T-cell (primary cell): ENCODE measurements at regions not wholly inside any gene's neighbourhood (a gene's known extent, or its start where the extent isn't known, plus 50 kb on each side); places are given as distances from the start of the nearest gene placed in this dataset.

Experiments
- ATAC-seq, 4 experiments: fragments of 200-7000 bp in 3 of 4; fragments of 150-1000 bp in 1 of 4; cut with Tn5 transposase; replicated peaks in 1 of 4; 1 replicate in 3 of 4; 2 replicates in 1 of 4; pipeline ENCODE4 v1.10.0; 2021; ENCODE audit warnings: moderate library complexity in 3 of 4, mild to moderate bottlenecking in 2 of 4, moderate number of reproducible peaks in 1 of 4
- CTCF ChIA-PET, 2 donors: fragments of 300-600 bp; sonication (Branson Sonifier 250); formaldehyde crosslinking; loops; one replicate each; lab custom pipeline; 2022; ENCODE audit warnings: antibody characterized with exemption in 2 of 2; lab: Charles Lee
- POLR2A ChIA-PET, 2 donors: fragments of 300-600 bp; sonication (Branson Sonifier 250); formaldehyde crosslinking; loops; one replicate each; lab custom pipeline; 2022; ENCODE audit warnings: antibody characterized with exemption in 2 of 2; lab: Charles Lee
- DNase-seq, 35 experiments: peaks; one replicate each; pipeline versions ENCODE4 v3.0.0 to v3.0.0-alpha.2; 2013 to 2023
- H3K27ac ChIP-seq: one replicate; pipeline ENCODE4 v1.5.1; 2013; ENCODE audit warnings: low read length
- H3K27me3 ChIP-seq, 2 experiments: replicated peaks in 1 of 2; 1 replicate in 1 of 2; 2 replicates in 1 of 2; pipeline versions ENCODE4 v1.6.1 to v1.7.0; 2013; ENCODE audit warnings: low read length in 1 of 2, mixed read lengths in 1 of 2; ENCODE audit not compliant: control insufficient read depth in 2 of 2, insufficient read depth in 2 of 2; ENCODE audit errors: extremely low read depth in 1 of 2
- H3K36me3 ChIP-seq, 2 donors: 1 replicate in 1 of 2; 2 replicates in 1 of 2; pipeline versions ENCODE4 v1.6.1 to v1.7.0; 2013; ENCODE audit warnings: low read length in 1 of 2; ENCODE audit not compliant: control insufficient read depth in 2 of 2, insufficient read depth in 1 of 2; ENCODE audit errors: extremely low read depth in 1 of 2
- H3K4me1 ChIP-seq, 2 experiments: 1 replicate in 1 of 2; 2 replicates in 1 of 2; pipeline versions ENCODE4 v1.6.1 to v1.7.0; 2013; ENCODE audit warnings: low read length in 2 of 2, mixed read lengths in 1 of 2; ENCODE audit not compliant: insufficient read depth in 2 of 2, control insufficient read depth in 1 of 2; ENCODE audit errors: extremely low read depth in 1 of 2
- H3K4me3 ChIP-seq, 2 donors: 1 replicate in 1 of 2; 2 replicates in 1 of 2; pipeline versions ENCODE4 v1.5.1 to v1.7.0; 2013; ENCODE audit warnings: mild to moderate bottlenecking in 2 of 2, low read length in 1 of 2, moderate library complexity in 1 of 2; ENCODE audit not compliant: control insufficient read depth in 1 of 2; ENCODE audit errors: extremely low read depth in 1 of 2
- H3K9me3 ChIP-seq: 2 replicates; pipeline ENCODE4 v1.7.0; 2013
- H3K27ac Mint-ChIP-seq, 2 donors: one replicate each; pipeline ENCODE4 v1.8.0; 2020 to 2021; ENCODE audit warnings: mild to moderate bottlenecking in 2 of 2, mixed read lengths in 2 of 2
- H3K27me3 Mint-ChIP-seq, 2 donors: one replicate each; pipeline ENCODE4 v1.8.0; 2021 to 2022; ENCODE audit warnings: mixed read lengths in 2 of 2
- H3K36me3 Mint-ChIP-seq: one replicate; pipeline ENCODE4 v1.8.0; 2021; ENCODE audit warnings: mixed read lengths
- H3K4me1 Mint-ChIP-seq, 3 donors: one replicate each; pipeline ENCODE4 v1.8.0; 2020 to 2022; ENCODE audit warnings: mixed read lengths in 3 of 3, mild to moderate bottlenecking in 1 of 3
- H3K4me3 Mint-ChIP-seq, 3 donors: one replicate each; pipeline ENCODE4 v1.8.0; 2020 to 2022; ENCODE audit warnings: mild to moderate bottlenecking in 3 of 3, mixed read lengths in 3 of 3, moderate library complexity in 3 of 3
- H3K9me3 Mint-ChIP-seq, 3 donors: one replicate each; pipeline ENCODE4 v1.8.0; 2020 to 2022; ENCODE audit warnings: mixed read lengths in 3 of 3
- WGBS: methylation state at CpG from one replicate; pipeline ENCODE4 v1.1.5; 2013; ENCODE audit warnings: missing lambda C conversion rate; ENCODE audit not compliant: insufficient coverage; 5-methylcytosine and 5-hydroxymethylcytosine counted together

DNA sequence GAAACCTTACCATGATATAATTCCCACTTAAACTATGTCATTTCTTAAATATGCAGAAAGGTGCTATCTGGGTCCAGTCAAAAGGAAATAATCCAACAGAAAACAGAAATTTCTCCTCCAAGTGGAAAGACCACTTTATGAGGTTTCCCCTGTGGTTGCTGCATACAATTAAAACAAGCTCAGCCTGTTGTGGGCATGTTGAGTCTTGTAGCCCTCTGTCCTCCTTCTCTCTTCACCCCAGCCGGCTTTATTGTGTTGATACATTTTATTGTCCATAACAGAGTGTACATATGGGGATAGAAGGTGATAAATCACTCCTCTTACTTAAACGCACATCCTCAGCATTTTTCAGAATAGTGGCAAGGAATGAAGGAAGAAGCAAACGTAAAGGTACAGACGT lies 126.0 kb upstream of the MTNR1B start:
- Histone ChIP-seq H3K27ac (no peak overlapping the region), H3K36me3 (no peaks in the 10 kb centered on the region), H3K4me1 (no peaks in the 10 kb centered on the region), H3K4me3 (no peak overlapping the region), H3K9me3 (no peaks in the 10 kb centered on the region), H3K27me3 (no peaks in the 10 kb centered on the region)
- Mint-ChIP-seq H3K4me1 (no peaks in the 10 kb centered on the region), H3K36me3 (no peaks in the 10 kb centered on the region), H3K9me3 (no peaks in the 10 kb centered on the region), H3K4me3 (no peak overlapping the region), H3K27ac (no peak overlapping the region), H3K27me3 (no peaks in the 10 kb centered on the region)
- WGBS, result no CpG with 5 or more reads among the region's 4 CpGs
- DNase-seq (no peak), ATAC-seq (no peak)
- POLR2A ChIA-PET, result no interaction called here
- CTCF ChIA-PET, result no interaction called here

DNA sequence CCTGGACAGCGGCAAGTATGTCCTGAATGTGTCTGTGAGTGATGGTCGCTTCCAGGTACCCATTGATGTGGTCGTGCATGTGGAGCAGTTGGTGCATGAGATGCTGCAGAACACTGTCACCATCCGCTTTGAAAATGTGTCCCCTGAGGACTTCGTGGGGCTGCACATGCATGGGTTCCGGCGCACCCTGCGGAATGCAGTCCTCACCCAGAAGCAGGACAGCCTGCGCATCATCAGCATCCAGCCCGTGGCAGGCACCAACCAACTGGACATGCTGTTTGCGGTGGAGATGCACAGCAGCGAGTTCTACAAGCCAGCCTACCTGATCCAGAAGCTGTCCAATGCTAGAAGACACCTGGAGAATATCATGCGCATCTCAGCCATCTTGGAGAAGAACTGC lies 125.3 kb upstream of the MTNR1B start:
- 89% methylated on average over 13 of the region's 13 CpGs for WGBS
- ChIA-PET CTCF (no interaction called here), POLR2A (no interaction called here)
- H3K4me3 ChIP-seq, result no peak overlapping the region
- Mint-ChIP-seq H3K9me3 (no peaks in the 10 kb centered on the region), H3K27ac (no peak overlapping the region), H3K27me3 (no peaks in the 10 kb centered on the region), H3K4me3 (no peak overlapping the region), H3K4me1 (no peaks in the 10 kb centered on the region), H3K36me3 (no peaks in the 10 kb centered on the region)
- no peak for ATAC-seq
- H3K9me3 ChIP-seq, result no peaks in the 10 kb centered on the region
- H3K27ac ChIP-seq, result no peak overlapping the region
- no peaks in the 10 kb centered on the region for H3K36me3 ChIP-seq
- no peak for DNase-seq
- H3K27me3 ChIP-seq, result no peaks in the 10 kb centered on the region
- H3K4me1 ChIP-seq, result no peaks in the 10 kb centered on the region

GRCh38 chr11:92845390-92845789 lies 124.1 kb upstream of the MTNR1B start:
- no peaks in the 10 kb centered on the region for H3K4me1 Mint-ChIP-seq
- no peaks in the 10 kb centered on the region for H3K36me3 Mint-ChIP-seq
- no peaks in the 10 kb centered on the region for H3K27me3 Mint-ChIP-seq
- H3K27ac Mint-ChIP-seq, result no peak overlapping the region
- Histone ChIP-seq H3K27ac (no peak overlapping the region), H3K36me3 (no peaks in the 10 kb centered on the region), H3K4me3 (no peak overlapping the region), H3K27me3 (no peaks in the 10 kb centered on the region), H3K4me1 (no peaks in the 10 kb centered on the region), H3K9me3 (no peaks in the 10 kb centered on the region)
- ATAC-seq, result no peak
- 93% methylated on average over 4 of the region's 4 CpGs for WGBS
- H3K9me3 Mint-ChIP-seq, result no peaks in the 10 kb centered on the region
- CTCF ChIA-PET, result no interaction called here
- POLR2A ChIA-PET, result no interaction called here
- H3K4me3 Mint-ChIP-seq, result no peak overlapping the region
- no peak for DNase-seq

DNA sequence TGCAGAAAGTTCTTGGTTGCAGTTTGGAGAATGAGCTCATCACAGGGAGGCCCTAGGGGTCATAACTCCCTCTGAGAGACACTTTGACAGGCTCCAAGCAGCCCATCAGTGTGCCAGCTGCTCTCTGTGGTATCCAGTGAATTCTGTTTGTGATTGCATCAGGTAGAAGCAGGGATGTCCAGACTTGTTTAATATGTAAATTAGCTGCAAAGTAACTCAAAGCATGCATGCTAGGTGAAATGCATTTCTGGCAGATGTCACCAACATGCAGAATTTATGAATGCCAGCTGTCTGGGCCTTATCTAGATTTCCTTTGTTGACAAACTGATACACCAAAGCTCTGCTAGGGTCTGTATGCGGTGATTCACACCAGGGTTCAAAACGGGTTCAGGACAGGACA lies 123.6 kb upstream of the MTNR1B start:
- Histone ChIP-seq H3K36me3 (no peaks in the 10 kb centered on the region), H3K4me1 (no peaks in the 10 kb centered on the region), H3K4me3 (no peak overlapping the region), H3K9me3 (no peaks in the 10 kb centered on the region), H3K27me3 (no peaks in the 10 kb centered on the region), H3K27ac (no peak overlapping the region)
- CTCF ChIA-PET, result no interaction called here
- Mint-ChIP-seq H3K27ac (no peak overlapping the region), H3K36me3 (no peaks in the 10 kb centered on the region), H3K4me3 (no peak overlapping the region), H3K27me3 (no peaks in the 10 kb centered on the region), H3K9me3 (no peaks in the 10 kb centered on the region), H3K4me1 (no peaks in the 10 kb centered on the region)
- DNase-seq (no peak), ATAC-seq (no peak)
- POLR2A ChIA-PET, result no interaction called here
- WGBS, result 43% methylated on average over 2 of the region's 2 CpGs

GRCh38 chr11:92846491-92847125 lies 122.8 kb upstream of the MTNR1B start:
- POLR2A ChIA-PET, result no interaction called here
- no peaks in the 10 kb centered on the region for H3K9me3 ChIP-seq
- H3K27me3 ChIP-seq, result no peaks in the 10 kb centered on the region
- no peak for ATAC-seq
- H3K36me3 ChIP-seq, result no peaks in the 10 kb centered on the region
- Mint-ChIP-seq H3K4me1 (no peaks in the 10 kb centered on the region), H3K27ac (no peak overlapping the region), H3K27me3 (no peaks in the 10 kb centered on the region), H3K36me3 (no peaks in the 10 kb centered on the region), H3K9me3 (no peaks in the 10 kb centered on the region), H3K4me3 (no peak overlapping the region)
- no peak overlapping the region for H3K27ac ChIP-seq
- no peak overlapping the region for H3K4me3 ChIP-seq
- DNase-seq, result no peak
- CTCF ChIA-PET, result no interaction called here
- H3K4me1 ChIP-seq, result no peaks in the 10 kb centered on the region

DNA sequence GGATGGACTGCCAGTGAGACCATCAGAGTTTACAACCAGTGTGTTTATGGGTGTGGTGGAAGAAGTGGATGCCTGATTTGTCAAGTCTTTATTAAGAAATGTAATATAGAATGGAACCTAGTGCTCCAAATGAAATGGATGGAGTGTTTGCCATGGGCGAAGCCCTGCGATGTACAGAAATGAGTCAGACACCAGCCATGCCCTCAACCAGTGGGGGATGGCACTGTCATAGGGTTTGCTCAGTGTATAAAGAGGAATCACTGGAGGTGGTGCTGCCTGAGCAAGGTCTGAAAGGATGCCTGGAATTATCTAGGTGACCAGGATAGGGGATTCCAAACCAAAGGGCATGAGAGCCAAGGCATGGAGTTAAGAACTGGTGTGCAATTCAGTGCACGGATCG lies 120.9 kb upstream of the MTNR1B start:
- Histone ChIP-seq H3K4me3 (no peak overlapping the region), H3K4me1 (no peaks in the 10 kb centered on the region), H3K27me3 (no peaks in the 10 kb centered on the region), H3K27ac (no peak overlapping the region), H3K36me3 (no peaks in the 10 kb centered on the region), H3K9me3 (no peaks in the 10 kb centered on the region)
- no peaks in the 10 kb centered on the region for H3K36me3 Mint-ChIP-seq
- WGBS, result 100% methylated on average over 2 of the region's 4 CpGs
- H3K27me3 Mint-ChIP-seq, result no peaks in the 10 kb centered on the region
- no peak overlapping the region for H3K4me3 Mint-ChIP-seq
- no peak for DNase-seq
- ChIA-PET POLR2A (no interaction called here), CTCF (no interaction called here)
- no peak for ATAC-seq
- H3K27ac Mint-ChIP-seq, result no peak overlapping the region
- no peaks in the 10 kb centered on the region for H3K4me1 Mint-ChIP-seq
- no peaks in the 10 kb centered on the region for H3K9me3 Mint-ChIP-seq

DNA sequence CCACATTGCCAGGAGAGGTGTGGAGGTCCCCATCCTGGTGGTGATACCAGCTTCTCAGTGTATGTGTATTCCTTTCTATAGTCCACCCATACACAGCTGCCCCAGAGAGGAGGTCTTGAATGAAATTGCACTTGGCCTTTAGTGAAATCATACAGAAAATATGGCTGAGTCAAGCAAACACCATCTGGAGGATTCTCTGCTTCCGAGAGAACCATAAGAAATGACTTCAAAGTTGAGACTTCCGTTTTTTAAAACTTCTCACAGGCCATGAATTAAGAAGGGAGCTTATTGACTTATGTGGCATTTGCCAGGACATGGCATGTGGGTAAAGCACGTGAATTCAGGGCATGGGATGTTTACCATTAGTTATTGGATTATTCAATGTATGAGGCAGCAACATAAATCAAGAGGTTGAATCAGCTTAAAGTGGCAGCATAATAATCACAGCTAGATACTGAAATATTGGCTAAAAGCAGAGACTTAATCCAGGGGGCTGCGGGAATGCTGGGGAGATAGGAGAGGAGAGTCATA lies 119.1 kb upstream of the MTNR1B start:
- POLR2A ChIA-PET, result no interaction called here

More for the DNA sequence above, 119.1 kb upstream of the MTNR1B start:
- Histone ChIP-seq H3K27me3 (peaks cover 0 to 4% of the 10 kb centered on the region in 2 experiments), H3K4me3 (no peak overlapping the region), H3K36me3 (no peaks in the 10 kb centered on the region), H3K27ac (no peak overlapping the region), H3K9me3 (no peaks in the 10 kb centered on the region), H3K4me1 (no peaks in the 10 kb centered on the region)
- CTCF ChIA-PET, result no interaction called here
- Mint-ChIP-seq H3K4me3 (no peak overlapping the region), H3K27me3 (no peaks in the 10 kb centered on the region), H3K27ac (no peak overlapping the region), H3K36me3 (no peaks in the 10 kb centered on the region), H3K4me1 (no peaks in the 10 kb centered on the region), H3K9me3 (no peaks in the 10 kb centered on the region)
- WGBS, result 40% methylated on average over 1 of the region's 4 CpGs
- ATAC-seq (no peak), DNase-seq (no peak)
